SK-N-SH (cell line): ENCODE measurements at regions not wholly inside any gene's neighbourhood (a gene's known extent, or its start where the extent isn't known, plus 50 kb on each side); places are given as distances from the start of the nearest gene placed in this dataset.
A peak's percentile ranks its signal among the peaks of the same experiment; 100 is the strongest.

Experiments
- CTCF ChIA-PET: fragments of 300-600, 350-600 bp; formaldehyde crosslinking; extraction: SDS; loops from one replicate; lab custom pipeline; 2021; lab: Yijun Ruan, JAX
- POLR2A ChIA-PET: fragments of 350-600 bp; sonication (Branson Sonifier 250); formaldehyde crosslinking; extraction: SDS; loops from one replicate; lab custom pipeline; 2020; ENCODE audit warnings: antibody characterized with exemption, inconsistent platforms; lab: Yijun Ruan, JAX
- DNase-seq: peaks from one replicate; pipeline ENCODE4 v3.0.0; 2012
- H2AFZ ChIP-seq: fragments of 200-600 bp; sonication (generic); 2 replicates; pipeline ENCODE4 v1.8.1; 2016; ENCODE audit warnings: antibody characterized with exemption, mild to moderate bottlenecking, low read depth
- H3F3A ChIP-seq: fragments of 200-600 bp; sonication (generic); replicated peaks from 2 replicates; pipeline ENCODE3; 2016; ENCODE audit warnings: antibody characterized with exemption, mild to moderate bottlenecking; ENCODE audit not compliant: insufficient read depth
- H3K27ac ChIP-seq, 2 experiments: fragments of 200-500 bp in 1 of 2; fragments of 200-600 bp in 1 of 2; sonication (Bioruptor generic) in 1 of 2; sonication (generic), shearing (Covaris generic) in 1 of 2; 2 replicates each; pipeline versions ENCODE4 v1.5.1 to v1.6.1; 2014 to 2016; ENCODE audit warnings: low read depth in 2 of 2, inconsistent platforms in 1 of 2, low read length in 1 of 2, mild to moderate bottlenecking in 1 of 2, mixed read lengths in 1 of 2
- H3K27me3 ChIP-seq: fragments of 200-600 bp; sonication (generic), shearing (Covaris generic); 2 replicates; pipeline ENCODE4 v1.6.1; 2016; ENCODE audit warnings: mixed run types; ENCODE audit not compliant: insufficient read depth
- H3K36me3 ChIP-seq, 2 experiments: fragments of 200-500 bp in 1 of 2; fragments of 200-600 bp in 1 of 2; sonication (Bioruptor generic) in 1 of 2; sonication (generic) in 1 of 2; replicated peaks in 1 of 2; 2 replicates each; pipeline versions ENCODE3 to v1.5.1; 2014 to 2016; ENCODE audit warnings: low read length in 1 of 2, mild to moderate bottlenecking in 1 of 2; ENCODE audit not compliant: insufficient read depth in 2 of 2, control insufficient read depth in 1 of 2
- H3K4me1 ChIP-seq, 2 experiments: fragments of 200-500 bp in 1 of 2; fragments of 200-600 bp in 1 of 2; sonication (Bioruptor generic) in 1 of 2; sonication (generic), shearing (Covaris generic) in 1 of 2; 2 replicates each; pipeline versions ENCODE4 v1.5.1 to v1.6.1; 2014 to 2016; ENCODE audit warnings: low read depth in 1 of 2, low read length in 1 of 2, mixed run types in 1 of 2; ENCODE audit not compliant: insufficient read depth in 2 of 2, control insufficient read depth in 1 of 2
- H3K4me2 ChIP-seq: fragments of 200-600 bp; sonication (generic), shearing (Covaris generic); 2 replicates; pipeline ENCODE4 v1.6.1; 2017; ENCODE audit warnings: mixed run types
- H3K4me3 ChIP-seq, 2 experiments: fragments of 200-500 bp in 1 of 2; fragments of 200-600 bp in 1 of 2; sonication (Bioruptor generic) in 1 of 2; sonication (generic), shearing (Covaris generic) in 1 of 2; 2 replicates each; pipeline versions ENCODE4 v1.5.1 to v1.8.1; 2014 to 2016; ENCODE audit warnings: low read depth in 2 of 2, inconsistent platforms in 1 of 2, low read length in 1 of 2, mild to moderate bottlenecking in 1 of 2, mixed read lengths in 1 of 2, moderate library complexity in 1 of 2
- H3K79me2 ChIP-seq: fragments of 200-600 bp; sonication (generic); 2 replicates; pipeline ENCODE4 v1.8.1; 2017; ENCODE audit warnings: mild to moderate bottlenecking; ENCODE audit not compliant: insufficient read depth
- H3K9ac ChIP-seq: fragments of 200-600 bp; sonication (generic); 2 replicates; pipeline ENCODE4 v1.6.1; 2017; ENCODE audit warnings: mixed run types
- H3K9me2 ChIP-seq: fragments of 200-600 bp; sonication (generic); 2 replicates; pipeline ENCODE4 v1.6.1; 2017; ENCODE audit warnings: mixed run types
- H3K9me3 ChIP-seq: fragments of 200-600 bp; sonication (generic); 2 replicates; pipeline ENCODE4 v1.6.1; 2017; ENCODE audit warnings: mixed run types, mild to moderate bottlenecking, moderate library complexity
- H4K20me1 ChIP-seq: fragments of 200-600 bp; sonication (generic); 2 replicates; pipeline ENCODE4 v1.6.1; 2017; ENCODE audit warnings: mild to moderate bottlenecking, mixed run types; ENCODE audit not compliant: insufficient read depth
- ELF1 ChIP-seq: IDR thresholded peaks from 2 replicates; pipeline ENCODE4 v1.4.0; 2012
- EP300 ChIP-seq, 2 experiments: IDR thresholded peaks; 2 replicates each; pipeline versions ENCODE4 v1.4.0 to v1.6.1; 2012; ENCODE audit warnings: borderline replicate concordance in 1 of 2, low read depth in 1 of 2, low read length in 1 of 2
- GATA2 ChIP-seq: sonication (generic); formaldehyde crosslinking; IDR thresholded peaks from 2 replicates; pipeline ENCODE4 v1.5.0; 2020; ENCODE audit warnings: mild to moderate bottlenecking, missing genetic modification reagents
- JUND ChIP-seq: IDR thresholded peaks from 2 replicates; pipeline ENCODE4 v1.4.0; 2012
- NFIC ChIP-seq: IDR thresholded peaks from 2 replicates; pipeline ENCODE4 v1.4.0; 2012; ENCODE audit warnings: borderline replicate concordance
- NRF1 ChIP-seq: IDR thresholded peaks from 2 replicates; pipeline ENCODE4 v1.6.1; 2012; ENCODE audit warnings: low read depth, mild to moderate bottlenecking, low read length
- POLR2AphosphoS5 ChIP-seq: IDR thresholded peaks from 2 replicates; pipeline ENCODE4 v1.6.1; 2012; ENCODE audit warnings: low read depth, low read length
- RCOR1 ChIP-seq: fragments of 150-350 bp; IDR thresholded peaks from 2 replicates; pipeline ENCODE4 v1.6.1; 2017; ENCODE audit warnings: antibody characterized with exemption, low read length
- RFX5 ChIP-seq: IDR thresholded peaks from 2 replicates; pipeline ENCODE4 v1.6.1; 2012; ENCODE audit warnings: mild to moderate bottlenecking, improper control_type of control experiment, low read length
- RXRA ChIP-seq: IDR thresholded peaks from 2 replicates; pipeline ENCODE4 v1.4.0; 2012; ENCODE audit warnings: low read depth, mild to moderate bottlenecking, borderline replicate concordance
- SIN3A ChIP-seq: IDR thresholded peaks from 2 replicates; pipeline ENCODE4 v1.6.1; 2012; ENCODE audit warnings: low read depth, mild to moderate bottlenecking, low read length, moderate library complexity, borderline replicate concordance
- TAF1 ChIP-seq: IDR thresholded peaks from 2 replicates; pipeline ENCODE4 v1.6.1; 2012; ENCODE audit warnings: low read depth, mild to moderate bottlenecking, low read length, moderate library complexity, borderline replicate concordance
- TCF12 ChIP-seq: IDR thresholded peaks from 2 replicates; pipeline ENCODE4 v1.4.0; 2012
- TEAD4 ChIP-seq: IDR thresholded peaks from 2 replicates; pipeline ENCODE4 v1.4.0; 2012; ENCODE audit warnings: mild to moderate bottlenecking, borderline replicate concordance; ENCODE audit not compliant: insufficient read depth
- YY1 ChIP-seq: IDR thresholded peaks from 2 replicates; pipeline ENCODE4 v1.4.0; 2012; ENCODE audit warnings: low read depth, mild to moderate bottlenecking
- WGBS: methylation state at CpG from one replicate; pipeline ENCODE4 v1.1.6; 2017; ENCODE audit warnings: low lambda C conversion rate; 5-methylcytosine and 5-hydroxymethylcytosine counted together
- TF ChIP-seq, protein P1 (sequence below): IDR thresholded peaks from 2 replicates; pipeline ENCODE4 v1.4.0; 2012; ENCODE audit warnings: low read depth
- TF ChIP-seq, protein P2 (sequence below): fragments of 200-600 bp; sonication (generic); IDR thresholded peaks from 2 replicates; pipeline ENCODE4 v1.6.1; 2017; ENCODE audit warnings: antibody characterized with exemption, mild to moderate bottlenecking, moderate library complexity
- TF ChIP-seq, protein P3 (sequence below): IDR thresholded peaks from 2 replicates; pipeline ENCODE4 v1.4.0; 2012; ENCODE audit warnings: low read depth, borderline replicate concordance
- TF ChIP-seq, protein P4 (sequence below): fragments of 150-350 bp; IDR thresholded peaks from 2 replicates; pipeline ENCODE4 v1.6.1; 2016; ENCODE audit warnings: mild to moderate bottlenecking, low read depth, low read length

DNA sequence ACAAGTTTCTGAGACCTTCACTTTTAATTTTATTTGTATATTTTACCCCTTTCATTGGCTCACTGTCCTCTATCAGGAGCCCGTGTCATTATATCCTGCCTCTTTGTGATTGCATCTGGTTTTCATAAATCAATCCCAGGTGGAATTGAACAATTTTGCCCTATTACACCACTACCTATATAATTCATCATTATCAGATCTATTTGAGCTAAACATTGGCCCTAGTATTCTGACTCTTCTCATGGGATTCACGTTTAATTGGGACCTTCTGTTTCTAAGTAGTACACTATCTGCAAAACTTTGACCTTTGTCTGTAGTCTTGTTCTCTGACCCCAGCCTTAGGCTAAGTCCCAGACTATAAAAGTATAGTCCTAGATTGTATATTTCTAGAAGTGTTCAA lies 114.1 kb downstream of the FAT4 start:
- Histone ChIP-seq H3F3A (peaks cover 1% of the 10 kb centered on the region), H3K27ac (peak overlapping the region in 1 of 2 experiments; percentile 16; a peak in 1 of 4 replicates), H3K79me2 (no peaks in the 10 kb centered on the region), H3K9me2 (no peaks in the 10 kb centered on the region), H4K20me1 (no peaks in the 10 kb centered on the region), H3K9ac (no peak overlapping the region), H3K4me3 (no peak overlapping the region), H2AFZ (no peak overlapping the region), H3K36me3 (peaks cover under 1 to 2% of the 10 kb centered on the region in 2 experiments), H3K9me3 (no peaks in the 10 kb centered on the region; the same call in 1 of the 2 replicates), H3K4me1 (peaks cover 0 to 8% of the 10 kb centered on the region in 2 experiments; a peak in 3 of 4 replicates), H3K4me2 (no peak overlapping the region), H3K27me3 (no peaks in the 10 kb centered on the region)
- TF ChIP-seq, protein P1, sequence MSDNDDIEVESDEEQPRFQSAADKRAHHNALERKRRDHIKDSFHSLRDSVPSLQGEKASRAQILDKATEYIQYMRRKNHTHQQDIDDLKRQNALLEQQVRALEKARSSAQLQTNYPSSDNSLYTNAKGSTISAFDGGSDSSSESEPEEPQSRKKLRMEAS, result no peak
- TF ChIP-seq, protein P2, sequence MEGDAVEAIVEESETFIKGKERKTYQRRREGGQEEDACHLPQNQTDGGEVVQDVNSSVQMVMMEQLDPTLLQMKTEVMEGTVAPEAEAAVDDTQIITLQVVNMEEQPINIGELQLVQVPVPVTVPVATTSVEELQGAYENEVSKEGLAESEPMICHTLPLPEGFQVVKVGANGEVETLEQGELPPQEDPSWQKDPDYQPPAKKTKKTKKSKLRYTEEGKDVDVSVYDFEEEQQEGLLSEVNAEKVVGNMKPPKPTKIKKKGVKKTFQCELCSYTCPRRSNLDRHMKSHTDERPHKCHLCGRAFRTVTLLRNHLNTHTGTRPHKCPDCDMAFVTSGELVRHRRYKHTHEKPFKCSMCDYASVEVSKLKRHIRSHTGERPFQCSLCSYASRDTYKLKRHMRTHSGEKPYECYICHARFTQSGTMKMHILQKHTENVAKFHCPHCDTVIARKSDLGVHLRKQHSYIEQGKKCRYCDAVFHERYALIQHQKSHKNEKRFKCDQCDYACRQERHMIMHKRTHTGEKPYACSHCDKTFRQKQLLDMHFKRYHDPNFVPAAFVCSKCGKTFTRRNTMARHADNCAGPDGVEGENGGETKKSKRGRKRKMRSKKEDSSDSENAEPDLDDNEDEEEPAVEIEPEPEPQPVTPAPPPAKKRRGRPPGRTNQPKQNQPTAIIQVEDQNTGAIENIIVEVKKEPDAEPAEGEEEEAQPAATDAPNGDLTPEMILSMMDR, result no peak
- TF ChIP-seq TAF1 (no peak), ELF1 (no peak), NRF1 (no peak), RCOR1 (peak; percentile 47; the same call in 1 of the 2 replicates), JUND (no peak), TCF12 (peak; percentile 7; the same call in 1 of the 2 replicates), EP300 (IDR thresholded peaks at IDR 0.05; ENCODE audit: borderline replicate concordance in 1 of 2, low read depth in 1 of 2, low read length in 1 of 2) (peak in 1 of 2 experiments; percentile 60; a peak in 1 of 4 replicates), GATA2 (CRISPR knock-in tag) (peak; percentile 55; the same call in 1 of the 2 replicates), YY1 (no peak), TEAD4 (no peak)
- TF ChIP-seq, protein P3, sequence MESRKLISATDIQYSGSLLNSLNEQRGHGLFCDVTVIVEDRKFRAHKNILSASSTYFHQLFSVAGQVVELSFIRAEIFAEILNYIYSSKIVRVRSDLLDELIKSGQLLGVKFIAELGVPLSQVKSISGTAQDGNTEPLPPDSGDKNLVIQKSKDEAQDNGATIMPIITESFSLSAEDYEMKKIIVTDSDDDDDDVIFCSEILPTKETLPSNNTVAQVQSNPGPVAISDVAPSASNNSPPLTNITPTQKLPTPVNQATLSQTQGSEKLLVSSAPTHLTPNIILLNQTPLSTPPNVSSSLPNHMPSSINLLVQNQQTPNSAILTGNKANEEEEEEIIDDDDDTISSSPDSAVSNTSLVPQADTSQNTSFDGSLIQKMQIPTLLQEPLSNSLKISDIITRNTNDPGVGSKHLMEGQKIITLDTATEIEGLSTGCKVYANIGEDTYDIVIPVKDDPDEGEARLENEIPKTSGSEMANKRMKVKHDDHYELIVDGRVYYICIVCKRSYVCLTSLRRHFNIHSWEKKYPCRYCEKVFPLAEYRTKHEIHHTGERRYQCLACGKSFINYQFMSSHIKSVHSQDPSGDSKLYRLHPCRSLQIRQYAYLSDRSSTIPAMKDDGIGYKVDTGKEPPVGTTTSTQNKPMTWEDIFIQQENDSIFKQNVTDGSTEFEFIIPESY, result no peak
- CTCF ChIA-PET, result no interaction called here
- POLR2A ChIA-PET, result no interaction called here
- peak; percentile 12 for DNase-seq
- WGBS, result 48% methylated on average over 2 of the region's 2 CpGs

DNA sequence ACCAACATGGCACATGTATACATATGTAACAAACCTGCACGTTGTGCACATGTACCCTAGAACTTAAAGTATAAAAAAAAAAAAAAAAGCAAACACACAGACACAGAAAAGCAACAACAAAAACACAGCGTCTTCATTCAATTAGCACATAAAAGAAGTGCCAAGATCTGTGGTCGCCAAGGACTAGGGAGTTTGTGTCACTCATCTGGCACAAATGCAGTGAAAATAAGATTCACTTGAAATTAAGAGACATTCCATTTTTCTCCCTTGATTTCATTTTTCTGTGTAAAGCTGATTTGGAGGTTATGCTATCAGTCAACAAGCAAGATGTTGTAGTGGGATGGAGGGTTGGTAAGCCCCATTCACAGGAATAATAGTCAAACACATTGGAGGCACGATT lies 115.3 kb downstream of the FAT4 start:
- Histone ChIP-seq H3K4me1 (peaks cover 0 to 8% of the 10 kb centered on the region in 2 experiments; a peak in 3 of 4 replicates), H3K4me3 (no peak overlapping the region), H3K9me2 (no peaks in the 10 kb centered on the region), H3K27ac (no peak overlapping the region), H4K20me1 (no peaks in the 10 kb centered on the region), H3K4me2 (no peak overlapping the region), H3K79me2 (no peaks in the 10 kb centered on the region), H3K9me3 (no peaks in the 10 kb centered on the region; the same call in 1 of the 2 replicates), H3K9ac (no peak overlapping the region), H3K27me3 (no peaks in the 10 kb centered on the region), H3F3A (peaks cover 5% of the 10 kb centered on the region), H2AFZ (no peak overlapping the region), H3K36me3 (peaks cover 6 to 7% of the 10 kb centered on the region in 2 experiments)
- 75% methylated on average over 4 of the region's 4 CpGs for WGBS
- ChIA-PET POLR2A (no interaction called here), CTCF (no interaction called here)
- DNase-seq, result no peak
- no peak for TF ChIP-seq NFIC
- TF ChIP-seq RFX5, result no peak
- no peak for TF ChIP-seq JUND
- no peak for TF ChIP-seq TEAD4
- TF ChIP-seq YY1, result no peak
- TF ChIP-seq RXRA, result no peak
- TF ChIP-seq SIN3A, result no peak
- TF ChIP-seq, protein P4, sequence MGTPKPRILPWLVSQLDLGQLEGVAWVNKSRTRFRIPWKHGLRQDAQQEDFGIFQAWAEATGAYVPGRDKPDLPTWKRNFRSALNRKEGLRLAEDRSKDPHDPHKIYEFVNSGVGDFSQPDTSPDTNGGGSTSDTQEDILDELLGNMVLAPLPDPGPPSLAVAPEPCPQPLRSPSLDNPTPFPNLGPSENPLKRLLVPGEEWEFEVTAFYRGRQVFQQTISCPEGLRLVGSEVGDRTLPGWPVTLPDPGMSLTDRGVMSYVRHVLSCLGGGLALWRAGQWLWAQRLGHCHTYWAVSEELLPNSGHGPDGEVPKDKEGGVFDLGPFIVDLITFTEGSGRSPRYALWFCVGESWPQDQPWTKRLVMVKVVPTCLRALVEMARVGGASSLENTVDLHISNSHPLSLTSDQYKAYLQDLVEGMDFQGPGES, result no peak
- TF ChIP-seq, protein P1, result no peak
- no peak for TF ChIP-seq POLR2AphosphoS5
- TF ChIP-seq TAF1, result no peak
- no peak for TF ChIP-seq GATA2 (CRISPR knock-in tag)
